H9 (cell line): ENCODE measurements at regions not wholly inside any gene's neighbourhood (a gene's known extent, or its start where the extent isn't known, plus 50 kb on each side); places are given as distances from the start of the nearest gene placed in this dataset.
A peak's percentile ranks its signal among the peaks of the same experiment; 100 is the strongest.

ENCODE experiments used
- DNase-seq: peaks from one replicate; pipeline ENCODE4 v3.0.0-alpha.2; 2017
- H2AFZ ChIP-seq: one replicate; pipeline ENCODE4 v1.6.1; 2013; ENCODE audit warnings: mild to moderate bottlenecking, low read length, control low read depth, moderate library complexity
- H2AK5ac ChIP-seq: 2 replicates; pipeline ENCODE4 v1.6.1; 2013; ENCODE audit warnings: low read length, control low read depth, mixed read lengths; ENCODE audit not compliant: insufficient read length
- H2BK120ac ChIP-seq: one replicate; pipeline ENCODE4 v1.6.1; 2013; ENCODE audit warnings: low read depth, mild to moderate bottlenecking, low read length, control low read depth, inconsistent platforms; ENCODE audit not compliant: poor library complexity, severe bottlenecking
- H2BK12ac ChIP-seq: 2 replicates; pipeline ENCODE4 v1.6.1; 2013; ENCODE audit warnings: low read length, control low read depth, mixed read lengths, low read depth; ENCODE audit not compliant: insufficient read length
- H2BK15ac ChIP-seq: 2 replicates; pipeline ENCODE4 v1.6.1; 2013; ENCODE audit warnings: low read depth, low read length, control low read depth
- H2BK20ac ChIP-seq: one replicate; pipeline ENCODE4 v1.6.1; 2013; ENCODE audit warnings: low read depth, mild to moderate bottlenecking, low read length, control low read depth, inconsistent platforms; ENCODE audit not compliant: poor library complexity, severe bottlenecking
- H2BK5ac ChIP-seq: 2 replicates; pipeline ENCODE4 v1.6.1; 2013; ENCODE audit warnings: low read length, control low read depth, mixed read lengths; ENCODE audit not compliant: insufficient read length
- H3K14ac ChIP-seq: 2 replicates; pipeline ENCODE4 v1.6.1; 2013; ENCODE audit warnings: low read length, control low read depth; ENCODE audit not compliant: insufficient read depth
- H3K18ac ChIP-seq: 2 replicates; pipeline ENCODE4 v1.6.1; 2013; ENCODE audit warnings: low read depth, mild to moderate bottlenecking, mixed read lengths, low read length, control low read depth; ENCODE audit not compliant: insufficient read length
- H3K23ac ChIP-seq: 2 replicates; pipeline ENCODE4 v1.6.1; 2013; ENCODE audit warnings: low read length, control low read depth, mixed read lengths, low read depth; ENCODE audit not compliant: insufficient read length
- H3K23me2 ChIP-seq: 2 replicates; pipeline ENCODE4 v1.6.1; 2013; ENCODE audit warnings: low read depth, mild to moderate bottlenecking, mixed read lengths, low read length, control low read depth; ENCODE audit not compliant: insufficient read length, poor library complexity, severe bottlenecking
- H3K27ac ChIP-seq: 2 replicates; pipeline ENCODE4 v1.5.1; 2013; ENCODE audit warnings: low read length, control low read depth, mixed read lengths, low read depth; ENCODE audit not compliant: insufficient read length
- H3K27me3 ChIP-seq: 2 replicates; pipeline ENCODE4 v1.6.1; 2013; ENCODE audit warnings: low read length, control low read depth, inconsistent platforms; ENCODE audit not compliant: insufficient read depth
- H3K4ac ChIP-seq: 2 replicates; pipeline ENCODE4 v1.6.1; 2013; ENCODE audit warnings: low read depth, mild to moderate bottlenecking, control low read depth, inconsistent platforms, low read length, moderate library complexity
- H3K4me1 ChIP-seq: 2 replicates; pipeline ENCODE4 v1.6.1; 2013; ENCODE audit warnings: low read length, control low read depth, inconsistent platforms; ENCODE audit not compliant: insufficient read depth
- H3K4me2 ChIP-seq: 2 replicates; pipeline ENCODE4 v1.6.1; 2013; ENCODE audit warnings: low read length, control low read depth, mixed read lengths; ENCODE audit not compliant: insufficient read length, insufficient read depth
- H3K56ac ChIP-seq: 2 replicates; pipeline ENCODE4 v1.6.1; 2013; ENCODE audit warnings: low read depth, mild to moderate bottlenecking, mixed read lengths, low read length, control low read depth; ENCODE audit not compliant: insufficient read length
- H3K79me1 ChIP-seq: 2 replicates; pipeline ENCODE4 v1.6.1; 2013; ENCODE audit warnings: low read depth, mild to moderate bottlenecking, moderate library complexity, low read length, control low read depth, inconsistent platforms; ENCODE audit not compliant: insufficient read depth, poor library complexity, severe bottlenecking
- H3K79me2 ChIP-seq: 2 replicates; pipeline ENCODE4 v1.6.1; 2013; ENCODE audit warnings: low read length, control low read depth, inconsistent platforms; ENCODE audit not compliant: insufficient read depth
- H3K9ac ChIP-seq: 2 replicates; pipeline ENCODE4 v1.6.1; 2013; ENCODE audit warnings: low read length, control low read depth, mixed read lengths; ENCODE audit not compliant: insufficient read length; ENCODE audit errors: extremely low read depth
- H3K9me3 ChIP-seq: one replicate; pipeline ENCODE4 v1.6.1; 2013; ENCODE audit warnings: low read depth, low read length, inconsistent platforms; ENCODE audit not compliant: control insufficient read depth
- H3T11ph ChIP-seq: one replicate; pipeline ENCODE4 v1.6.1; 2013; ENCODE audit warnings: mild to moderate bottlenecking, low read length, control low read depth, inconsistent platforms
- H4K20me1 ChIP-seq: one replicate; pipeline ENCODE4 v1.6.1; 2013; ENCODE audit not compliant: control insufficient read depth, insufficient read length, insufficient read depth
- H4K5ac ChIP-seq: 2 replicates; pipeline ENCODE4 v1.6.1; 2013; ENCODE audit warnings: low read depth, mild to moderate bottlenecking, mixed read lengths, low read length, control low read depth; ENCODE audit not compliant: insufficient read length
- H4K8ac ChIP-seq: replicated peaks from 2 replicates; pipeline ENCODE4 v1.6.1; 2013; ENCODE audit warnings: low read length, control low read depth, mixed read lengths, low read depth; ENCODE audit not compliant: insufficient read length
- H4K91ac ChIP-seq: 2 replicates; pipeline ENCODE4 v1.6.1; 2013; ENCODE audit warnings: low read depth, mild to moderate bottlenecking, moderate library complexity, mixed read lengths, low read length, control low read depth; ENCODE audit not compliant: insufficient read length
- H3K27ac Mint-ChIP-seq, 3 experiments: 2 replicates in 2 of 3; 3 replicates in 1 of 3; pipeline ENCODE4 v1.8.0; 2020 to 2021; ENCODE audit warnings: mixed read lengths in 3 of 3, mild to moderate bottlenecking in 1 of 3, moderate library complexity in 1 of 3
- H3K27me3 Mint-ChIP-seq: 2 replicates; pipeline ENCODE4 v1.8.0; 2021; ENCODE audit warnings: low read depth, mild to moderate bottlenecking, moderate library complexity, mixed read lengths
- H3K36me3 Mint-ChIP-seq, 3 experiments: 2 replicates in 2 of 3; 3 replicates in 1 of 3; pipeline ENCODE4 v1.8.0; 2020 to 2021; ENCODE audit warnings: low read depth in 3 of 3, mixed read lengths in 3 of 3; ENCODE audit not compliant: insufficient read depth in 1 of 3
- H3K4me1 Mint-ChIP-seq, 2 experiments: 2 replicates each; pipeline ENCODE4 v1.8.0; 2020; ENCODE audit warnings: mixed read lengths in 2 of 2
- H3K4me3 Mint-ChIP-seq, 2 experiments: 2 replicates in 1 of 2; 3 replicates in 1 of 2; pipeline ENCODE4 v1.8.0; 2020 to 2021; ENCODE audit warnings: mild to moderate bottlenecking in 2 of 2, mixed read lengths in 2 of 2, moderate library complexity in 1 of 2
- H3K9me3 Mint-ChIP-seq, 2 experiments: 2 replicates in 1 of 2; 3 replicates in 1 of 2; pipeline ENCODE4 v1.8.0; 2020; ENCODE audit warnings: mild to moderate bottlenecking in 2 of 2, mixed read lengths in 2 of 2, moderate library complexity in 1 of 2
- WGBS: extraction: QIAGEN DNeasy Blood & Tissue Kit; methylation state at CpG from one replicate; pipeline ENCODE4 v1.1.7; 2013; ENCODE audit warnings: missing lambda C conversion rate, low lambda C conversion rate, mixed read lengths; ENCODE audit not compliant: insufficient read length; ENCODE audit errors: extremely low coverage; 5-methylcytosine and 5-hydroxymethylcytosine counted together
- TF ChIP-seq, protein P1 (sequence below): fragments of 200-600 bp; sonication (generic); conservative IDR thresholded peaks from 3 replicates; pipeline ENCODE4 v1.8.0; 2021; ENCODE audit warnings: antibody characterized with exemption, mild to moderate bottlenecking

DNA sequence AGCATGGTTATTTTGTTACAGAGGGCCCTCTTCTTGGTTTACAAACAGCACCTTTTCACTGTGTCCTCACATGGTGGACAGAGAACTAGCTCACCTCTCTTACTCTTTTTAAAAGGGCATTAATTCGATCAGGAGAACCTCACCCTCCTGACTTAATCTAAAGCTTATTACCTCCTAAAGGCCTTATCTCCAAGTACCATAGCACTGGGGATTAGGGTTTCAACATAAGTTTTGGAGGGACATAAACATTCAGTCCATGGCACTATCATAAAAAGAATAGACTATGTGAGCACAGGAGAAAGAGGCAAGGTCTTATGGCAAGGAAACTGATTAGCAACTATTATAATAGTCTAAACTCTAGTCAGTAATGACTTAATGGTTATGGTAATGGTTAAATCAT is 736.2 kb upstream of the ADGRB3 start:
- TF ChIP-seq, protein P1, sequence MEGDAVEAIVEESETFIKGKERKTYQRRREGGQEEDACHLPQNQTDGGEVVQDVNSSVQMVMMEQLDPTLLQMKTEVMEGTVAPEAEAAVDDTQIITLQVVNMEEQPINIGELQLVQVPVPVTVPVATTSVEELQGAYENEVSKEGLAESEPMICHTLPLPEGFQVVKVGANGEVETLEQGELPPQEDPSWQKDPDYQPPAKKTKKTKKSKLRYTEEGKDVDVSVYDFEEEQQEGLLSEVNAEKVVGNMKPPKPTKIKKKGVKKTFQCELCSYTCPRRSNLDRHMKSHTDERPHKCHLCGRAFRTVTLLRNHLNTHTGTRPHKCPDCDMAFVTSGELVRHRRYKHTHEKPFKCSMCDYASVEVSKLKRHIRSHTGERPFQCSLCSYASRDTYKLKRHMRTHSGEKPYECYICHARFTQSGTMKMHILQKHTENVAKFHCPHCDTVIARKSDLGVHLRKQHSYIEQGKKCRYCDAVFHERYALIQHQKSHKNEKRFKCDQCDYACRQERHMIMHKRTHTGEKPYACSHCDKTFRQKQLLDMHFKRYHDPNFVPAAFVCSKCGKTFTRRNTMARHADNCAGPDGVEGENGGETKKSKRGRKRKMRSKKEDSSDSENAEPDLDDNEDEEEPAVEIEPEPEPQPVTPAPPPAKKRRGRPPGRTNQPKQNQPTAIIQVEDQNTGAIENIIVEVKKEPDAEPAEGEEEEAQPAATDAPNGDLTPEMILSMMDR = no peak
- Histone ChIP-seq H3K9me3 (no peaks in the 10 kb centered on the region), H3K4me2 (no peak overlapping the region), H3K56ac (no peak overlapping the region), H3K4me1 (no peaks in the 10 kb centered on the region), H2AK5ac (no peak overlapping the region), H4K5ac (no peak overlapping the region), H2BK12ac (no peak overlapping the region), H2BK5ac (no peak overlapping the region), H3K23ac (no peak overlapping the region), H4K91ac (no peak overlapping the region), H2BK20ac (no peak overlapping the region), H3K14ac (no peak overlapping the region), H3K4ac (no peak overlapping the region), H3K9ac (no peak overlapping the region), H4K20me1 (no peaks in the 10 kb centered on the region), H3K79me2 (no peaks in the 10 kb centered on the region), H4K8ac (no peak overlapping the region), H3K18ac (no peak overlapping the region), H3T11ph (no peak overlapping the region), H3K79me1 (no peaks in the 10 kb centered on the region), H3K27me3 (no peaks in the 10 kb centered on the region), H2AFZ (no peak overlapping the region), H3K27ac (no peak overlapping the region), H2BK120ac (no peak overlapping the region), H2BK15ac (no peak overlapping the region), H3K23me2 (no peaks in the 10 kb centered on the region)
- H3K4me1 Mint-ChIP-seq = no peaks in the 10 kb centered on the region
- H3K36me3 Mint-ChIP-seq = peaks cover 0 to 8% (median 4%) of the 10 kb centered on the region in 3 experiments; a peak in 5 of 7 replicates
- no peak overlapping the region for H3K4me3 Mint-ChIP-seq
- H3K27me3 Mint-ChIP-seq = no peaks in the 10 kb centered on the region
- no CpG with 5 or more reads among the region's 1 CpG for whole genome bisulfite sequencing
- 0 out of 7 replicates have a peak overlapping the region, but pooled peaks of 1 of the 3 experiments have one; percentile 25 for H3K27ac Mint-ChIP-seq
- H3K9me3 Mint-ChIP-seq = peaks cover 8 to 11% of the 10 kb centered on the region in 2 experiments; a peak in 4 of 5 replicates
- DNase-seq = no peak
